Bone marrow (tissue), 2 donors: ENCODE measurements at regions not wholly inside any gene's neighbourhood (a gene's known extent, or its start where the extent isn't known, plus 50 kb on each side); places are given as distances from the start of the nearest gene placed in this dataset.

Experiments
- DNase-seq, 2 donors: peaks; one replicate each; lab custom pipeline; 2025; lab: John Stamatoyannopoulos, UW

DNA sequence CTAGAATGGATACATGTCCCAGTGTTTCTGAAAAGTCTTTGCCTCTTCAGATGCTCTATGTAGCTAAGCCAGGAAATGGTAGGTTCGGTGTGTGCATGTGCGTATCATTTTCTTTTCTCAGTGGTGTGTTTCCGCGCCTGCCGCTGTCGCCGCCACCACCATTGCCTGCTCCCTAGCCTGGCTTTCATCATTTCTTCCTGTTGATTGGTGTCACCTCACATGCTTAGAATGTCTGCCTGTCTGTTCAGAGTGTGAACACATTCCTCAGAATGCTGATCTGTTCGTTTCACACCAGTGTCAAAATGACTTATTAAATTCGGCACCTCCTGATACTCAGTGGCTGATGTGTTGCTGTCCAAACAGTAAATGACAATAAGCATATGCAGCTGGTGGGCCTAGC lies 255.2 kb upstream of the SPRED2 start:
- DNase-seq: no peak

DNA sequence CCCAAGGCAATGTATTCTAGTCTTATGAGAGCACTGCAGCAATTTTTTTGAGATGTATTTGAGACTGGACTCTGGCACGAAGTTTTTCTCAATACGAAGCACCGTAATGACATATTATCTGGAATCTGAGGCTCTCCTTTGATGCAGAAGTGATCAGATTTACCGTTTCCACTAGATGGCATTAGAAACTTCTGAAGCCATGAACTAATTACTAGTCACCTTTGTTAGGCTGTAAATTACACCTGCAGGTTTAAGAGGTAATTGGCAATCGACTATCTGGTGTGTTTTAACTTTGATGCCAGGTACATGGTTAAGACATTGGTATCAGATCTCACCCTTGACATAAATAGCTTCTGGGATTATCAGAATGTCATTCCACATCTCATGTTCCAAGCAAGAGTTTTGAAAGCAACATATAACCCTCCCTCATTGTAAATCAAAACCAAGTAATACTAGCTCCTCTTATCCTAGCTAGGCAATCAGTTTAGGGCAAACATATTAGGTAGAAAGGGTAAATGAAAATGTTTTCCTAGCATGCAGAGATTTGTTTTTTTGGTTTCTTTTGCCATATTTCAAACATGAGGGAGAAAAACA lies 254.6 kb upstream of the SPRED2 start:
- no peak for DNase-seq

DNA sequence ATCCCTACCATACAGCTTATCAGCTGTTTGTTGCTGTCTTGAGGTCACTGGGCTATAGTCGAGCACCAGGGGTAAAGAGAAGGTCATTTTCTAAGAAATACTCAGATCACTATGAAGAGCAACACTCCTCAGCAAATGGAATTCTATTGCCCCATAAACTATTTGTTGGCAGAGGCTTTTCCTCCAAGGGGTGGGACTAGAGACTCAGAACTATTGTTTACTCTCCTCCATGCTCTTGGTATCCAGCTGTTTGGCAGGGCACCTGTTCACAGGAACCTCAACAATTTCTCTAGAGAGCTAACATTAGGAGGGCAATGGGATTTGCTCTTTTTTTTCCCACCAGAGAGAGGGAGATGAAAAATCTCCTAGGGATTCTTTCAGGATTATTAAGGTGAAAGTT lies 249.1 kb upstream of the SPRED2 start:
- DNase-seq: no peak

DNA sequence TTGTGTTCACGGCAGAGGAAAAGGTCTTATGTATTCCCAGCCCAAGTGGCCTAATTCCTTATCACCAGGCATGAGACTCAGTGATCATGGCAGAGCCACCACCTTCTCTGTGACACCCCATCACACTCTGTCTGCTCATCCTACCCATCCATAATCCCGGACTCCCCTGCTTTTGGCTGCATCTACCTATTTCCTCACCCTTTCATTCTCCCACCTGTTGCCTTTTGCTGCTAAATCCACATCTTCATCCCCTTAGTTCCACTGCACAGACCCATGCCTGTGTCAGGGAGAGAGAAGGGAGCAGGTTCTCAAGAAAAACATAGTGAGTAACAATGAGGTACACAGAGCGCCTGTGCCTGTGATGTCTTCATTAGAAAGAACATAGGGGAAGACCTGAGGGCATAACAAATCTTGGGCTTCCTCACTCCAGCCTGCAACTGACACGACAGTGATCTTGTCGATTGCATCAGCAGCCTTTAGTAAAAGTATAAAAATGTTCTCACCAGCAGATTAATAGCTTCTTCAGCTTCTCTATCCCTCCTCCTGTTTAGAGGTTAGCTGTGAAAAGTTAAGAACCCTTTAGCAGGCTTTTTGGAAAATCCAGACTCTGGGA lies 246.5 kb upstream of the SPRED2 start:
- no peak for DNase-seq

DNA sequence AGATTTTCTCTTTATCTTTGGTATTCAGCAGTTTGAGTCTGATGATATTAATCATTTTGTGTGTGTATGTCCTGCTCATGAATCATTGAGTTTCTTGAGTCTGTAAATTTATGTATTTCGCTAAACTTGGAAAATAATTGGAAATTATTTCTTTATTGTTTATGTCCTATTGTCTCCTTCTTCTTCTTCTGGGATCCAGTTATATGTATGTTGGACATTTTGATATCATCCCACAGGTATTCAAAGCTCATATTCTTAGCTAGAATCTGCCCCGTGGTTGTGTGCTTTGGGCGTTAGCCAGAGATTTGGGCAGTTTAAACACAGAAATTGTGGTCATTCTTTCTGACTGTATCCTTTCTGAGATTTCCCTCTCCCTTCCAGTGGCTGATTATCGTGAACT lies 243.0 kb upstream of the SPRED2 start:
- no peak for DNase-seq

DNA sequence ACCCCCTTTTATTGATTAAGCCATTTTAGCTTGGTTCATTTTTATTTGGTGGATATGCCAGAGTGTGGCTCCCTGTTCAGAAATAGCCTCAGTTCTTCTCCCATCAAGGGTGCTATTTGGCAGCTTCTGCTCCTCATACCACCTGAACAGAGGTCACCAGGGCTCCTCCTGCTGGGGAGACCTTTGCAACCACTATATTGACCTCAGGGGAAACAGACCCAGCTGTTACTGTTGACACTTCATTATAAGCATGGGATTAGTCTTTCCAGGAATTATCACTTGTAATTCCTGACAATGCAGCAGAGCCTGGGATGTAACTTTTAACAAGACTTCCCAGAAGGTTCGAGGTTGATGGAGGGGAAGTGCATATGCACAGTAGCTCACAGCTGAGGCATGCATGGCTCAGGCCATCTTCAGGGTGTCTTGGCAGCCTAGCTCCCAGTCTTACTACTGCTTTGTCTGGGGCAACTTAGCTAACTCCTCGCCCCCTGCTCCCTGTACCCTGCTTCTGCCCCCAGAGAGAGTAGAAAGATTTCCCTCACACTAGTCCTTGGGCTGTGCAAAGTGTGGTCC lies 239.4 kb upstream of the SPRED2 start:
- DNase-seq: no peak

DNA sequence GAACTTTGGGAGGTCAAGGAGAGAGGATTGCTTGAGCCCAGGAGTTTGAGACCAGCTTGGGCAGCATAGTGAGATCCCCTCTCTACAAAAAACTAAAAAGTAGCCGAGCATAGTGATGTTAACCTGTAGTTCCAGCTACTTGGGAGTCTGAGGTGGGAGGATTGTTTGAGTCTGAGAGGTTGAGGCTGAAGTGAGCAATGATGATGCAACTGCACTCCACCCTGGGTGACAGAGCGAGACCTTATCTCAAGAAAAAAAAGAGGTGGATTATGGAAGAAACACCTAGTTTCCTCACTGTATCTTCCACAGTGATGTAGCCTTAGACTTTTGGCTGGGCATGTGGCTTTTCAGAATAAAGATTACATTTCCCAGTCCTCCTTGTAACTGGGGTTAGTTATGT lies 237.2 kb upstream of the SPRED2 start:
- no peak for DNase-seq

DNA sequence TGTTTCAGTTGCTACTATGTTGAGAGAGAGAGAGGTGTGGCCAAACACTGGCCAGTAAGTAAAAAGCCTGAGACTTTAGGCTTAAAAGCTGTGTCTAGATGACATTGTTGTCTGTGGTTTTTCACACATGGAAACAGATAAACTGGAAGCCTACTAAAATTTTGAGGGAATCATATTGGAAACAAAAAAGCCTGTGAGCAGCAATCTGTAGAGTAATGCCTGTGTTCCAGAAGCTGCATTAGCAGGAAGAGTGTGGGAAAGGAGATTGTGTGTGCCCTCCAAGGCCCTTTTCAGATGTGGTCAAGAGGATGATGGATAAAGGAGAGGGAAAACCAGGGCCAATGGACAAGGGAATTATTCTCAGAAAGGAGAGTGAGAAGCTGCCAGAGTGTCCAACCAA lies 236.3 kb upstream of the SPRED2 start:
- DNase-seq: no peak

DNA sequence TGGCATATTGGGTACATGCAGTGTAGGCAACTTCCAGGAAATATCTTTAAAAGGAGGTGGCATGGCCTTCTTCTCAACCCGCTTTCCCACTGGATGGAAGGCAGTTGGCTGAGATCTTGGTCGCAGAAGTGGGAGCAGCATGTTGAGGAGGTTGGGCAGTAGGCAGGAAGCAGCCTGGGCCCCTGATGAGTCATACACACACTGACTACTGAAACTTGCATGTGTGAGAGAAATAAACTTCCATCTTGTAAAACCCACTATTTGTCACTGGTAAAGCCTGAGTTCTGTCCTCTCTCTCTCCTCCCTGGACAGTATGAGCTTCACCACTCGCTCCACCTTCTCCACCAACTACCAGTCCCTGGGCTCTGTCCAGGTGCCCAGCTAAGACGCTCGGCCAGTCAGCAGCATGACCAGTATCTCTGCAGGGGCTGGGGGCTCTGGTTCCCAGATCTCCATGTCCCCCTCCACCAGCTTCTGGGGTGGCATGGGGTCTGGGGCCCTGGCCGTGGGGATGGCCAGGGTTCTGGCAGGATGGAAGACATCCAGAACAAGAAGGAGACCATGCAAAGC lies 233.8 kb upstream of the SPRED2 start:
- DNase-seq: no peak

DNA sequence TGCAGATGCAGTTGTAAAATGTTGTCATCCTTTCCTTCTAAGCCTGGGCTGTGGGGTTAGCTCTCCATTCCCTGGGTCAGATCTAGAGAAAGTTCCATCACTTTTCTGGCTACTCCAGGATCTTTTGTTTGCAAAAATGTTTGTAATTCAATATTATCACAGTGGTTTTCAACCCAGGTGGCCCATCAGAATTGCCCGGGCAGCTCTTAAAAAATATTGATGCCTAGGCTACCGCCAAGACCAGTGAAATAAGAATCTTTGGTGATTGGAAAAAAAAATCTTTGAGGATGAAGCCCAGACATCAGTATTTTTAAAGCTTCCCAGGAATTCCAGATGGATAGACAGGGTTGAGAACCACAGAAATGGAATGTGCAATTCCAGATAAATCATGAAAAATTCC lies 232.5 kb upstream of the SPRED2 start:
- no peak for DNase-seq

DNA sequence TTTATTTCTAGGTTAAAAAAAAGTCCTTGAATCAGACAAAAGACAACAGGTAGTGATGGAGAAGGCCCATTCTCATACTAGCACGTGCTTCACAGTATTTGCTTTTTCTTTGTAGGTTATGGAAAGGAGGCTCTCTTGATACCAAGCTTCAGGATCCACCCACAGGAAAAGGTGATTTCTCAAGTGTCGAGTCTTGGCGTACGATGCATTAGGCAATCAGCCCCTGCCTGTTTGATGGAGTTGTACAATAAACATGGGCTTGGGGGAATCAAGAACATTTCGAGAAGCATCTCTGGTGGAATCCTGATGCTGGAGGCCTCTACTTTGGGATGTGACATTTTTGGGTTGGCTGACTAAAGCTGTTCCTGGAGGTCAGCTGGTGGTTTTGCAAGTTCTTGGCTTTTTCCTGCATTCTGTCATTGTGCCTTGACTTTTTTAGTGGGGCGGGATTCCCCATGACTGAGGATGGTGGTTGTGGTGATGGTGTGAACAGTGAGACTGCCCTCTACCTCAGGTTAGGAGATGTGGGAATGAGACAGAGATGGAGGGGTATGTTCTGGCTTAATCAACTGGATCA lies 231.5 kb upstream of the SPRED2 start:
- DNase-seq: no peak

DNA sequence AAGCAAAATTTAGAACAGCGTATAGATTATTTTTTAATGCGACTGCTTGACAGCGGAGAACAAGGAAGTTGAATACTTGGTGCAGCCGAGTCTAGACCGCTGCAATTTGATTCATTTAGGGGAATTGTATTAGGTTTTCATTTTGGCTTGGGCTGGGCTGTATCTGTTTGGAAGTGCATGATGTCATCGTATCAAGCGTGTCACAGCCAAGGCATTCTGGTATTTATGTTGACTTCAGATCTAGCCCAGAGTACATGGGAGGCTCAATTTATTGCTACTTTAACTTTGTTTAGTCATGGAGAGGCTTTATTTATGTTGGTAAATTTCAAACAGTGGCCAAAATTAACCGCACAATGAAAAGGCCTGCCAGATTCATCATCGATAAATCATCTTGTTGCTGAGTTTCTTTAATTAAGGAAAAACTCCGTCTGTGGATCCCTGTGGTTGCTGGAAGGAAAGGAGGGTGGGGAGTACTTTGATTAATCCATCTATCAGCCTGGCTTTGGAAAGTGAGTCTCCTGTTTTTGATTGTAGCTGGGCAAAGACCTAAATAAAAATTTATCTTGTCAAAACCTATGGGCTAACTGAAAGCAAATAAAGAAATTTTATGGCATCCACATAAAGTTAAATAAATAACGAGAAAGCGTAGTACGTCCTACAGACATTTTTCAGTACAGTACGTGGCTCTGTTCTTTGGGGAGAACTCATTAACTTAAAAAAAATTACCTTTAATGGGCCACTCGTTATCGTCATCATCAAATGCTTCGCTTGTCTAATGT lies 230.4 kb upstream of the SPRED2 start:
- no peak for DNase-seq

DNA sequence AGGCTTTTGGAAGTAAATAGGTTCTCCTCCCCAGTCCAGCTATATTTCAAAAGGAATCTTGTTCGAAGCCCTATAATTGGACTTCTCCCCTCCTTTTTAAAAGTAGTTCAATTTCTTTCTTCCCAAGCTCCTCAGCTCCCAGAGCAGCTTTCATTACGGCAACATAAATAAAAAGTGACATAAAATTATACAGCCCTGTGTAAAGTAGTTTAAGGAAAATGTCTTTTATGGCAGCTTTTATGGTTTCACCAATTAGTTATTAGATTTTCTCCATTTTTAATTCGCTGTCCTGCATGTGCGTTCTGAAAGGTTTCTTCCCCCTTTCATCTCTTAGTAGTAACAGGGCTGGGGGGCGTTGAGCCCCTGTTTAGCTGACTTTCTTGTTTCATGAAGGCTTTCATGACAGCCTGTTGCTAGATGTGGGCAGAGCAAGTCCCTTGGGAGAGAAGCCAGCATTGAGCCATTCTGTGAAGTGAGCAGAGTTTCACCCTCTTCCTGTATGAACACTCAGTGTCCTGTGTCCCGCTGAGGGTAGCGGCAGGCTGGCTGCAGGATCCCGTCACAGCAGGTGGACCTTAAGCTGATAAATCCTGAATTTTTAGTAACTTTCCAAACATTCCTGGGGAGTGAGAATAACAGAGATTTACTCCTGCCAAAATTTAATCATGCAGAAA lies 229.7 kb upstream of the SPRED2 start:
- DNase-seq: no peak

DNA sequence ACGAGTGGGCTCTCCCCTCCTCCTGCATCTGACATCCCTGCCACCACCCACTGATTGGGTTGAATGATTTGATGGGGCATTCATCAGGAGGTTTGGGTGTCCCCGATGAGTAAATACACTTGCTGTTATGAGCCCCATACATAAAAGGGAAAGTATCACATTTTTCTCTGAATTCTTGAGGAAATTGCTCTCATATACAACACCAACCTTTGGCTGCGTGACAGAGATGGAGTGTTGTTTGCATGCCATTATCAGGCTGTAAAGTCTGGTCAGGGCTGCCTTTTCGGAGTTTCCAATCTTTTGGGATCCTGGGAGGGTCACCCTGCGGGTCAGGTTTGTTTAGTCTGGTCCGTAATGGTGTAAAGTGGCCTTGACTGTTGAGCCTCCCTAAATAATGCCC lies 227.9 kb upstream of the SPRED2 start:
- no peak for DNase-seq

DNA sequence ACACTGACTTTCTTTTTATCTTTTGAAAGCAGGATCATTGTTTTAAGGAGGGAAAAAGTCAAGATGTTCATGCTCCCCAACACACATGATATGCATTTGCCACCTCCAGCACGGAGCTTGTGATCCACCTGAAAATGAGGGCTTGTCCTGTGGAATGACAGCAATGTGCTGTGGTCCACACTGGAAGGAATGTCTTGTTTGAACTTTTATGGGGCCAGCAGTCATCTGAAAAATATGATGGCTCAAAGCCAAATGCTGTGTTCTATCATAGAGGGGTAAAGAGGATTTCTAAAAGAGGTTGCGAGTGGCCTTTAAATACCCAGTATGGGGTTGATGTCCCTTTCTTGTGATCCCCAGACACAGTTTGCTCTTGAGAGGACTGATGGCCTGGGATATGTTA lies 226.5 kb upstream of the SPRED2 start:
- no peak for DNase-seq

DNA sequence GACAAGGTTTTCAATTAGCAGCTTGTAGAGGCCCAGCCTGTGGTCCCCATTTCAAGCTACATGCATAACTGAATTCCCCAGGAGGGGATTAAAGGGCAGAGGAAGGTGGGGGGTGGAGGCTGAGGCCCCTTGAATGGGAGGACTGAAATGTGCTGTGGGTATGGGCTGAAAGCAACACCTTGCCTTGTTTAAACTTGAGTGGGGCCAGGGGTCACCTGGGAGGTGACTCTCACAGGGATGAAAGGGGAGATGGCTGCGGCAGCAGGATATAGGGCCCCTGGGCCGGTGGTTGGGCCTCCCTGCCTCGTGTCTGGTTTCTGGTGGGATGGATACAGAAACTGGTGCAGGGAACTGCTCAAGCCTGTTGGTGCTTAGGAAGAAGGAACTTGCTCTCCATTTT lies 225.9 kb upstream of the SPRED2 start:
- DNase-seq: no peak

DNA sequence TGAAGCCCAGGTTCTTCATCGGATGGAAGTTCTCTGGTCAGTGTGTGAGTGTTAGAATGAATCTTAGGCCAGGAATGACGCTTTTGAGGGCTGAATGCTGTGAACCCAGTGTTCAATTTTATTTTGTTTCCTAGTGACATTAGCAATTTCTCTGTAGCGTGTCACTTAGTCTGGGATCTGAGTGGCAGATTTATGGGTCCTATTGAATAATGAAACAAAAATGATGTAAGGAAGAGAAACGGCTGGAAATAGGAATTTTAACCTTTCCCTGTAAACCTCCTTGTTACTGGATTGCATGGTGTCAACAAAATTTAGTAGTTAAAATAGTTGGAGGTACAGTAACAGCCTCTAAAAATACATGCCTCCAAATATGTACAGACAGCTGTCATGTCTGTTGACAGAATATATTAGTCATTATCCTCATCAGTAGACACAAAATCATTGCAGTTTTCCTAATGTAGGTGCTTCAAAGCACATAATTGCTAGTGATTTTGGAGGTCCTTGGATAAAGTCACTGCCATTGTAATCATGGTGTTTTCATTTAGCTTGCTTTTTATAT lies 223.8 kb upstream of the SPRED2 start:
- DNase-seq: no peak

DNA sequence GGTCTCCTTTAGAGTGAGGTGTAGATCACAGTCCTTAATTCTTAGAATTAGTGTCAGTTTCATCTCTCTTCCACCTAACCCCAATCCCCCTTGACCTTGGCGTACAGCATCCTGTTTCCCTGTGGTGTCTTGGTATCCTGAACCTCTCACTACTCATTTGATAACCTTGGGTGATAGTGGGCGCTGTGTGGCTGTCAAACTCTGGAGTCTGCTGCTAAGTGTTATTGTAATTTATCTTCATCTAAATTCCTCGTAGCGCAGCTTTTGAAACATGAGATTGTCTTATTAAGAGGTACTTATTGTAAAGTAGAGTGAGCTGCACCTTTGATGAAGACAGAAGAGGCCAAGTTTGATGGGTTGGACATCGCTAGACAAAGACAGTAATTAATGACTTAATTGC lies 222.6 kb upstream of the SPRED2 start:
- DNase-seq: no peak

DNA sequence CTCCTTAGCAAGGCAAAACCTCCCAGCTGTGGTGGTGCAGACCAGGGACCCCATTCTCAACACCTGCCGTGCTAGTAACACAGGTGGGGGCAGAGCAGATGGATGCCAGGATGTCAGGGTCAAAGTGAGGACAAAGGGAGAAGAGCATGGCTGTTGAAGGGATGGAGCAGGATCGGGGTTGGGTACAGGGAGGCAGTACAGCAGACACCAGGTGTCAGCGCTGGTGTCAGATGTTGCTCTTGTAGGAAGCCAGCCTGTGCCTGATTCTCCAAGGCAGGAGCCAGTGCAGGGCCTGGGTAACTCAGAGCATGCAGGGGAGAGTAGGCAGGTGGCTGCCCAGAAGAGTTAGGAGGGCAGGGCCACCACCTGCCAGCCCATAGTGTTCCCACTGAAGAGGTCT lies 222.1 kb upstream of the SPRED2 start:
- no peak for DNase-seq

DNA sequence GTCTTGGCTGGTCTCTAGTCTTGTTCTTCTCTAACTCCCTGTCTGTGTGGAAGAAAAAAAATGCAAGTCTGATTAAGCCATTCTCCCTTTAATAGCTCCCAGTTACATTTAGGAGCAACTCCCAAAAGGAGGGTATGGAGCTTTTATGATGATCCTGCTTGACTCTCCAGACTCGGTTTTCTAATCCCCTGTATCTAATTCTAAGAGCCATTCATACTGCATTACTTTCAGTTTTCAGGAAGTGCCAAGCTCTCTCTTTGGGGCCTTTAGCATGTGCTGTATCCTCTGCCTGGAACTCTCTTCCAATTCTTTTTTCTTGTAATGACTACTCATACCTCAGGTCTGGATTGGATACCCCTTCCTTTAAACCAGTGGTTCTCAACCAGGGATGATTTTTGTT lies 219.7 kb upstream of the SPRED2 start:
- no peak for DNase-seq

DNA sequence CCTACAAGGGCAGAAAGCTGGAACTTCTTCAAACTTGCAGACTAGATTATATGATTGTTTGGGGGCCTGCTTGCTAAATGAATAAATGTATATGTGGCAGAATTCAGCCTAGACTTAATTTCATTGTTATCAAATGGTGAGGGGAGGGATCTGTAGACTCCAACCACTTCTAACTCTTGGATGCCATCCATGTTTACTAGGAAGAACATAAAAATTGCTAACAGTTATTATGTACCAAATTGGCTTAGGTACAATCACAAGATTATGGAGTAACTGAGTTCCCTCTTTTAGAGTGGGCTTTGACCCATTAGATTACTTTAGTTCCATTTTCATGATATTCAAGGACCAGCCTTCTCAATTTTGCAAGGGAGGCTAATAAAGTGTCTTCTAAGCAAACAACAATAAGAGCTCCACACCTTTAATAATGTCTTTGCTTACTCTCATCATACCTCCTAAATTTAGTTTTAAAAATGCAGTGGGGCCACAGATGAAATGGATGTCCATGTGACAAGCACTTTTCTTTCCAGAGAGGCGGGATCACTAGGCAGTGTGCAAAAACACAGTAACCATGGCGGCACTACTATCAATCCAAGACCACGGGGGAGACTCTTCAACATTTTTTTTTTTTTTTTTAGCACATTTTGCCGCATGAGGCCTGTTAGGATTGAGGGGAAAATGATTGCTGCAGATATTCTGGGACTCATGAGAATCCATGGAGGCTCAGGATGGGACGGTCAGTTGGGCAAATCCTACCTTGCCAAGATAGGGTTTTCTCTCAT lies 217.6 kb upstream of the SPRED2 start:
- DNase-seq: no peak
